ENCODE measurements at regions not wholly inside any gene's neighbourhood (a gene's known extent, or its start where the extent isn't known, plus 50 kb on each side); places are given as distances from the start of the nearest gene placed in this dataset.

DNA sequence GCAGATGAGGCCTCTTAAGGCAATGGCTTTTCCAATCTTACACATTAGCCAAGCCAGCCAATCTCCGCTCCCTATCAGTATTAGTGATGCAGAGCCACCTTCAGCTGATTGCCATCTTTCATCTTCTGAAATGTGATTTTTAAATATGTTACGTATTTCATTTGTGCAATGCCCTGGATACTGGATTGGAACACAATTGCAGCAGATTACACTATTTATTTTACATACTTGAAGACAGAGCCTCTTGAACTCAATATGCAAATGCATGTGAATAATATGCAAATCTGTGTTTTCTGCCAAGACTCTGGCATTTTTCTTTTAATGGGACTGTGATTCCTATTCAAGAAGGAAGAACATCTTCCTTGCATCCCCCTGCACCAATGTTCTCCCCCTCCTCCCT, 90.5 kb downstream of the GRIN2B start:
- no peak overlapping the region for H3K4me3 ChIP-seq (ENCODE audit: low read length)
- no peaks in the 10 kb centered on the region for H3K9me3 ChIP-seq (ENCODE audit: control insufficient read depth, low read depth, low read length)
- H3K36me3 ChIP-seq (ENCODE audit: control insufficient read depth, insufficient read depth, low read length), result no peaks in the 10 kb centered on the region
- no CpG with 5 or more reads among the region's 2 CpGs for WGBS (ENCODE audit: insufficient coverage, low lambda C conversion rate)
- H3K27ac ChIP-seq (ENCODE audit: low read length), result no peak overlapping the region
- no peaks in the 10 kb centered on the region for H3K4me1 ChIP-seq (ENCODE audit: control insufficient read depth, insufficient read depth, low read length)
- DNase-seq, result no peak
- no peaks in the 10 kb centered on the region for H3K27me3 ChIP-seq (ENCODE audit: control insufficient read depth, insufficient read depth, low read length)

DNA sequence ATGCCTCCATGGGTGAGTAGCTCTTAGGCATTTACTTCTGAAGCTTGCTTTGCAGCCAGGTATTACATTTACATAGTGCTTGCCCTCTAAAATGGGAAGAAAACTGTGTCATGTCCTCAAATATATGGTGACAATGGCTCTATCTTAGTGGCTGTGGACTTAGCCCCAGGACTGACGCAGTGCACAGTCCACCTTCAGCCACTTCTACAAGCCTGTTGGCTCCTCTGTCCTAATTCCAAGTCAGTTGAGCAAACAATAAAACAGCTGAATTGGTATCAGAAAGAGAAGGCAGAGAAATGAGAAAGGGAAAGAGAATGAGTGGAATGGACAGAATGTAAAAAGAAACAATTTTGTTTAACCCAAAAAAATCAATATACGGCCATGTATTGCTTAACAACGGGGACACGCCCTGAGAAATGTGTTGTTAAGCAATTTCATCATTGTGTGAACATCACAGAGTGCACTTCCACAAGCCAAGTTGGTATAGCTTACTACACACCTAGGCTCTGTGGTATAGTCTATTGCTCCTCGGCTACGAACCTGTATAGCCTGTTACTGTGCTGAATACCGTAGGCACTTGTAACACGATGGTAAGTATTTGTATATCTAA, 93.5 kb downstream of the GRIN2B start:
- peak; percentile 43 to 84 for DNase-seq
- WGBS (ENCODE audit: insufficient coverage, low lambda C conversion rate), result 46% methylated on average over 3 of the region's 8 CpGs
- H3K36me3 ChIP-seq (ENCODE audit: control insufficient read depth, insufficient read depth, low read length), result no peaks in the 10 kb centered on the region
- H3K4me1 ChIP-seq (ENCODE audit: control insufficient read depth, insufficient read depth, low read length), result no peaks in the 10 kb centered on the region
- no peaks in the 10 kb centered on the region for H3K27me3 ChIP-seq (ENCODE audit: control insufficient read depth, insufficient read depth, low read length)
- H3K4me3 ChIP-seq (ENCODE audit: low read length), result no peak overlapping the region
- no peaks in the 10 kb centered on the region for H3K9me3 ChIP-seq (ENCODE audit: control insufficient read depth, low read depth, low read length)
- no peak overlapping the region for H3K27ac ChIP-seq (ENCODE audit: low read length)

DNA sequence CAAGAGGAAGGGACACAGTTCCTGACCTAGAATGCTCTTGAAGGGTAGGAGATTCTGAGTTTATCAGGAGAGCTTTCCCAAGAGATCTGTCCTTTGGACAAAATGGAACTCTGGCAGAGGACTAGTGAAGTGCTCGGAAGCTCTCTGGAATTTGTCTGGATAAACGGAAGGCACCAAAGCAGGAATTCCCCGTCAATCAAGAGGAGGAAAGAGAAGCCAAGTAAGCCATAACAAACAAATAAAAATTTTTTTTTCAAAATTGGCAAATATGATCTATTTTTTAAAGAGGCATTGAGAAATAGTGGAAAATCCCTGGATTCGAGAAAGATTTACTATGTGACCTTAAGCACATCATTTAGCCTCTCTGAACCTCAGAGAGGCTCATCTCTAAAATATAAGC, 99.2 kb downstream of the GRIN2B start:
- DNase-seq, result no peak
- Histone ChIP-seq H3K4me1 (ENCODE audit: control insufficient read depth, insufficient read depth, low read length) (no peaks in the 10 kb centered on the region), H3K27me3 (ENCODE audit: control insufficient read depth, insufficient read depth, low read length) (no peaks in the 10 kb centered on the region), H3K9me3 (ENCODE audit: control insufficient read depth, low read depth, low read length) (no peaks in the 10 kb centered on the region), H3K4me3 (ENCODE audit: low read length) (no peak overlapping the region), H3K27ac (ENCODE audit: low read length) (no peak overlapping the region), H3K36me3 (ENCODE audit: control insufficient read depth, insufficient read depth, low read length) (no peaks in the 10 kb centered on the region)
- WGBS (ENCODE audit: insufficient coverage, low lambda C conversion rate), result 86% methylated on average over 1 of the region's 4 CpGs

DNA sequence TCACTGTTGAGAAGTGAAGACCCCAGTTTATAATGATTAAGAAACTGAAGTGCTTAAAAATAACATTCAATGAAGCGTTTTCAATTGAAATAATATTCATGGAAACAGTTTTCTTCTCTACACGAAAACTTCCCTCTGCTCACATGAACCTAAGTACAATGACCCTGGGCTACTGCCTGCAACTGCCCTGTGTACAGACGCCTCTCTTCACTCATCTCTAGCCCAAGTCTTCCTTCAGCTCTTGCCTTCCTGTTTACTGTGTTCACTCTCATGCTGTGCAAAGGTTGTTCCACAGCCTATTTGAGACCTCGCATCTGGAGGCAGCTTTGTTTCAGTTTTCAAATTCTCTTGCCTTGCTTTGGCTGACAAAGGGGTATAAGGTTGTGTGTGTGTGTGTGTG, 100.8 kb downstream of the GRIN2B start:
- Histone ChIP-seq H3K27ac (ENCODE audit: low read length) (no peak overlapping the region), H3K9me3 (ENCODE audit: control insufficient read depth, low read depth, low read length) (no peaks in the 10 kb centered on the region), H3K4me1 (ENCODE audit: control insufficient read depth, insufficient read depth, low read length) (no peaks in the 10 kb centered on the region), H3K4me3 (ENCODE audit: low read length) (no peak overlapping the region), H3K27me3 (ENCODE audit: control insufficient read depth, insufficient read depth, low read length) (no peaks in the 10 kb centered on the region), H3K36me3 (ENCODE audit: control insufficient read depth, insufficient read depth, low read length) (no peaks in the 10 kb centered on the region)
- peak in 1 of 2 donors; percentile 11 for DNase-seq
- no CpG with 5 or more reads among the region's 4 CpGs for WGBS (ENCODE audit: insufficient coverage, low lambda C conversion rate)

DNA sequence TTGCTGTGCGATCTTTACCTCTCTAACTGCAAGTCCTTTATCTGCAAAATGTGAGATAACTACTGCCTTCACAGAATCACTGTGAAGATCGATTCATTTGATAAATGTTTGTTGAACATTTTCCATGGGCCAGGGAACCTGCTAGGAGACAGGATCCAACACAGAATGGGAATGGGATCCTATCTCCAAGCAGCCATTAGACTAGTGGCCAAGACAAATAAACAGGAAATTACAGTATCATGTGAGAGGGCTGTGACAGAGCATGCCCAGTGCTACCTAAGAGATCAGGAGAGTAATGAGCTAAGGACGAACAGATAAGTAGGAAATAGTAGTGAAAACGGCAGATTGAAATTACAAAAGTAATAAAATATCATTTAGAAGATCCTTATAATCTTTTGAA, 105.7 kb downstream of the GRIN2B start:
- 81% methylated on average over 2 of the region's 4 CpGs for WGBS (ENCODE audit: insufficient coverage, low lambda C conversion rate)
- H3K36me3 ChIP-seq (ENCODE audit: control insufficient read depth, insufficient read depth, low read length), result no peaks in the 10 kb centered on the region
- no peaks in the 10 kb centered on the region for H3K4me1 ChIP-seq (ENCODE audit: control insufficient read depth, insufficient read depth, low read length)
- no peak overlapping the region for H3K27ac ChIP-seq (ENCODE audit: low read length)
- H3K27me3 ChIP-seq (ENCODE audit: control insufficient read depth, insufficient read depth, low read length), result no peaks in the 10 kb centered on the region
- no peak overlapping the region for H3K4me3 ChIP-seq (ENCODE audit: low read length)
- DNase-seq, result no peak
- no peaks in the 10 kb centered on the region for H3K9me3 ChIP-seq (ENCODE audit: control insufficient read depth, low read depth, low read length)

DNA sequence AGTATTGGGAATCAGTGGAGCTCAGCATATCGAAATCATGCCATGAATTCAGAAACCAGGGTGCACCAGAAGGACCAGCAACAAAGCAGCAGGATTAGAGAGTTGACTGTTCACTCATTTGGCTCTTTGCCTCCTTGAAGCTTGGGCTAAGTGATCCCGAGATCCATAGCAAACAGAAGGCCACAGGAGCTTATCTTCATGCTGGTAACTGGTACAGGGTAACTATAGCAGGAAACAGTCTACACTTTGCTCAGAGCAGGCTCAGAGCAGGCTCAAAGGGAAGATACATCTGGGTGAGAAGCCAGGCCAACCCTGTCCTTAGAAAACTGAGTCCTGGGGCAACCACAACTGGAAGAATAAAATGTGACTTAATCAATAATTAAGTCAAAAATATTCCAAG, 111.1 kb downstream of the GRIN2B start:
- H3K27me3 ChIP-seq (ENCODE audit: control insufficient read depth, insufficient read depth, low read length), result no peaks in the 10 kb centered on the region
- no peak overlapping the region for H3K4me3 ChIP-seq (ENCODE audit: low read length)
- 100% methylated on average over 1 of the region's 2 CpGs for WGBS (ENCODE audit: insufficient coverage, low lambda C conversion rate)
- peaks cover 3% of the 10 kb centered on the region for H3K4me1 ChIP-seq (ENCODE audit: control insufficient read depth, insufficient read depth, low read length)
- DNase-seq, result no peak
- no peaks in the 10 kb centered on the region for H3K9me3 ChIP-seq (ENCODE audit: control insufficient read depth, low read depth, low read length)
- no peaks in the 10 kb centered on the region for H3K36me3 ChIP-seq (ENCODE audit: control insufficient read depth, insufficient read depth, low read length)
- H3K27ac ChIP-seq (ENCODE audit: low read length), result no peak overlapping the region

DNA sequence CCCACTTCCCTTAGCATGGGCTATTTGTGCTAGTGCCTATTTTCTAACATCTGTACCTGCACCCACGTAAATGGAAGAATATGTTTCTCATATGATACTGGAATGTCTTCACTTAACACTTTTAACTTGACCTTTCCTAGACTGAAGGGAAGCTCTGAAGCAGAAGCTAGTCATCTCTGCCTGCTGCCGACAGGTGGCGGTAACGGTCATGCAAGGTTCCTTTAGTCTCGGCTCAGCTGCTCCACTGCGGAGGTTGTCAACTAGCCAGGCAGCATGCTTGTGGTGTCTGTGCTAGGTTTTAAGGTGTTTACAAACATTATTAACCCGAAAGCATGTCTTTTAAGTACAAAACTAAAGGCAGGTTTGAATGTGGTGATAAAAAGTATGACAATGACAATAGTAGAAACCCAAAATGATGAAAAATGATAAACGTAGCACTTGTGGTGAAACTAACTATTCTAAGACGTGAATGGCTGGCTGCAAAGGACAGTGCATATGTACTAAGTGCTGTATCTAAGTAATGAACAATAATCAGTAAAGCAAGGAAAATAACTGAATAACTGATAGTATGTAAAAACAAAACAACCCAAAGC, 117.2 kb downstream of the GRIN2B start:
- H3K4me1 ChIP-seq (ENCODE audit: control insufficient read depth, insufficient read depth, low read length), result peaks cover 3% of the 10 kb centered on the region
- peaks cover 5% of the 10 kb centered on the region for H3K27me3 ChIP-seq (ENCODE audit: control insufficient read depth, insufficient read depth, low read length)
- H3K27ac ChIP-seq (ENCODE audit: low read length), result no peak overlapping the region
- 61% methylated on average over 3 of the region's 9 CpGs for whole genome bisulfite sequencing (ENCODE audit: insufficient coverage, low lambda C conversion rate)
- peak; percentile 62 to 69 for DNase-seq
- H3K9me3 ChIP-seq (ENCODE audit: control insufficient read depth, low read depth, low read length), result no peaks in the 10 kb centered on the region
- H3K4me3 ChIP-seq (ENCODE audit: low read length), result no peak overlapping the region
- H3K36me3 ChIP-seq (ENCODE audit: control insufficient read depth, insufficient read depth, low read length), result no peaks in the 10 kb centered on the region

DNA sequence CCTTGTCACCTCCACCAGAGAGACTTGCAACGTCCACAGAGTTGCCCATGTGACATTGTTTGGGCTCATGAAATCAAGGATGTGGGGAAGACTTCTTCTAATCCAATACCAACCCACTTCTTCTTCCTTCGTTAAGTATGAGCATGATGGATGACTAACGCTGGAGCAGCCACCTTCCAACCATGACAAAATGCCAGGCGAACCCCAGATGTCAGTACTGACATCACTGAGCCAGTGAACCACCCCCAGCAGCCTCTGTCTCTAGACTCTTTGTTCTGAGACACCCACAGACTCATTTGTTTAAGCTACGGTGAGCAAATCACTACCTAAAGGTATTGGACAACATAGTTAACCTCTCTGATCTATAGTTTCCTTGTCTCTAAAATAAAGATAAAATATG, 123.7 kb downstream of the GRIN2B start:
- H3K27ac ChIP-seq (ENCODE audit: low read length), result no peak overlapping the region
- no peaks in the 10 kb centered on the region for H3K36me3 ChIP-seq (ENCODE audit: control insufficient read depth, insufficient read depth, low read length)
- DNase-seq, result no peak
- no peaks in the 10 kb centered on the region for H3K9me3 ChIP-seq (ENCODE audit: control insufficient read depth, low read depth, low read length)
- no peaks in the 10 kb centered on the region for H3K4me1 ChIP-seq (ENCODE audit: control insufficient read depth, insufficient read depth, low read length)
- no CpG with 5 or more reads among the region's 5 CpGs for WGBS (ENCODE audit: insufficient coverage, low lambda C conversion rate)
- no peak overlapping the region for H3K4me3 ChIP-seq (ENCODE audit: low read length)
- H3K27me3 ChIP-seq (ENCODE audit: control insufficient read depth, insufficient read depth, low read length), result peaks cover 8% of the 10 kb centered on the region

DNA sequence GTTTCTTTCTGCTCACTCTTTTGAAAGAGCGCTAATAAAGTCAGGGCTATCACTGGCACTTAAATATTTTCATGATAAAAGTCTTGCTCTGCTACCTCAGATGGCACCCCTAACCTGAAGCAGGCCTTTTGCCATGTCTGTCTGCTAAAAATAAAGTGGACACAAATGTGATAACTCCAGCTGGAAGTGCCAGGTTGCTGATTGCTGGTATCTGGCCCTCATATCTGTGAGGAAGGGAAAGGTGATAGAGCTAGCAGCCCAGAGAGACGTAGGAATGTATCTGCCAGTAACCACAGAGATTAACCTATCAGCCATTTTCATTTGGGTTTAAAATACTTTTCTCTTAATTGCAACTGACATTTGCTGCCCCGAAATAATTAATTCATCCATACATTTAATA, 127.9 kb downstream of the GRIN2B start:
- Histone ChIP-seq H3K27ac (ENCODE audit: low read length) (no peak overlapping the region), H3K4me1 (ENCODE audit: control insufficient read depth, insufficient read depth, low read length) (no peaks in the 10 kb centered on the region), H3K4me3 (ENCODE audit: low read length) (no peak overlapping the region), H3K27me3 (ENCODE audit: control insufficient read depth, insufficient read depth, low read length) (peaks cover 8% of the 10 kb centered on the region), H3K36me3 (ENCODE audit: control insufficient read depth, insufficient read depth, low read length) (no peaks in the 10 kb centered on the region), H3K9me3 (ENCODE audit: control insufficient read depth, low read depth, low read length) (no peaks in the 10 kb centered on the region)
- DNase-seq, result no peak
- WGBS (ENCODE audit: insufficient coverage, low lambda C conversion rate), result 80% methylated on average over 1 of the region's 3 CpGs

DNA sequence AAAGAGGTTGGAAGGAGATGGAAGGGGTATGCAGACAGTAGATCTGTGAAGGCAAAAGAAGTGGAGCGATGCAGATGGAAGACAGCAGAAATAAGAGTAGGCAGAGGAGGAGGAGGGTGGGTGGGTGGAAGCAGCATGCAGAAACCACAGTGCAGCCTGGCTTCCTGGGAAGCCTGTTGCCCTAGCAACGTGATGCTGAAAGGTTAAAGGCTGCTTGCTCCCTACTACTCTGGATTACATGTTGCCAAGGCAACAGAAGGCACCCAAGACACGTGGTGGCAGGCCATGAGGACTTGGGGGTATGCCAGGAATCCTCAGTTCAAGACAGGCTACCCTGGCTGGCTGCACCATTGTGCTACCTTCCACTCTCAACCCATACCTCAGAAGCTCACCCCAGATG, 129.6 kb downstream of the GRIN2B start:
- H3K4me1 ChIP-seq (ENCODE audit: control insufficient read depth, insufficient read depth, low read length), result no peaks in the 10 kb centered on the region
- no peaks in the 10 kb centered on the region for H3K36me3 ChIP-seq (ENCODE audit: control insufficient read depth, insufficient read depth, low read length)
- 67% methylated on average over 1 of the region's 3 CpGs for WGBS (ENCODE audit: insufficient coverage, low lambda C conversion rate)
- no peak for DNase-seq
- peaks cover 5% of the 10 kb centered on the region for H3K27me3 ChIP-seq (ENCODE audit: control insufficient read depth, insufficient read depth, low read length)
- no peak overlapping the region for H3K27ac ChIP-seq (ENCODE audit: low read length)
- H3K4me3 ChIP-seq (ENCODE audit: low read length), result no peak overlapping the region
- no peaks in the 10 kb centered on the region for H3K9me3 ChIP-seq (ENCODE audit: control insufficient read depth, low read depth, low read length)

DNA sequence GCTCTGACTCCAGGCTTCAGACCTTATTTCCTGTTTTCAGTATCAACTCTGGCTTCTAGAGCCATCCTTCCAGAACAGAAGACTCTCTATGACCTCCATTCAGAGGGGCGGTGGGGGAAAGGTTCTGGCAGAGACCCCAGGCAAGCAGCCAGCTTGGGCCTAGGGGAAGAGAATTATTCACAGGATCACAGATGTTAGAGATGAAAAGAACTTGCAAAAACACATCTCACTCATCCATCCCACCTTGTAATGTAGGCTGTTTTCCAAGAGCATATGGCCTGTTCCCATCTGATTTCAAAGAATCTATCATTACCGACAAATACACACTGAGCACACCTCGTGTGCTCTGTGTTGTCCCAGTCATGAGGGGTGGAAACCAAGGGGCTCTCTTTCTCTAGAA, 131.9 kb downstream of the GRIN2B start:
- H3K27ac ChIP-seq (ENCODE audit: low read length), result no peak overlapping the region
- no peaks in the 10 kb centered on the region for H3K4me1 ChIP-seq (ENCODE audit: control insufficient read depth, insufficient read depth, low read length)
- no peaks in the 10 kb centered on the region for H3K36me3 ChIP-seq (ENCODE audit: control insufficient read depth, insufficient read depth, low read length)
- H3K9me3 ChIP-seq (ENCODE audit: control insufficient read depth, low read depth, low read length), result no peaks in the 10 kb centered on the region
- no CpG with 5 or more reads among the region's 3 CpGs for WGBS (ENCODE audit: insufficient coverage, low lambda C conversion rate)
- DNase-seq, result no peak
- H3K27me3 ChIP-seq (ENCODE audit: control insufficient read depth, insufficient read depth, low read length), result peaks cover 5% of the 10 kb centered on the region
- no peak overlapping the region for H3K4me3 ChIP-seq (ENCODE audit: low read length)

All from large intestine (tissue), 3 donors.